Fibroblast of skin of right quadriceps (primary cell): ENCODE measurements at regions not wholly inside any gene's neighbourhood (a gene's known extent, or its start where the extent isn't known, plus 50 kb on each side); places are given as distances from the start of the nearest gene placed in this dataset.
A peak's percentile ranks its signal among the peaks of the same experiment; 100 is the strongest.
"Not testable (repeated sequence)": the region's sequence is repeated elsewhere in the genome, so short reads cannot be mapped to it uniquely, and the experiment has no call there.

Experiments
- DNase-seq: peaks from one replicate; pipeline ENCODE4 v3.0.0-alpha.2; 2013

- no peak for DNase-seq
Observed at GRCh38 chr2:182550234-182550633, 123.4 kb upstream of the PDE1A start.

GRCh38 chr2:182552232-182552631, 125.4 kb upstream of the PDE1A start:
- DNase-seq = not testable (repeated sequence)

GRCh38 chr2:182552785-182553184, 125.9 kb upstream of the PDE1A start:
- DNase-seq = not testable (repeated sequence)

GRCh38 chr2:182553483-182553882, 126.6 kb upstream of the PDE1A start:
- DNase-seq = no peak

- no peak for DNase-seq
Observed at GRCh38 chr2:182554950-182555349, 128.1 kb upstream of the PDE1A start.

- peak; percentile 6 for DNase-seq
Observed at GRCh38 chr2:182558564-182558963, 131.7 kb upstream of the PDE1A start.

- DNase-seq = peak; percentile 16
Observed at GRCh38 chr2:182559623-182560022, 132.8 kb upstream of the PDE1A start.

GRCh38 chr2:182565911-182566567, 139.2 kb upstream of the PDE1A start:
- no peak for DNase-seq

- no peak for DNase-seq
Observed at GRCh38 chr2:182573553-182573952, 142.5 kb upstream of the DNAJC10 start.

- no peak for DNase-seq
Observed at GRCh38 chr2:182577816-182578215, 138.2 kb upstream of the DNAJC10 start.

GRCh38 chr2:182581196-182581935, 134.7 kb upstream of the DNAJC10 start:
- DNase-seq = no peak

GRCh38 chr2:182584462-182584861, 131.6 kb upstream of the DNAJC10 start:
- DNase-seq = no peak

GRCh38 chr2:182585001-182585400, 131.1 kb upstream of the DNAJC10 start:
- DNase-seq = no peak

GRCh38 chr2:182585430-182585829, 130.6 kb upstream of the DNAJC10 start:
- no peak for DNase-seq

GRCh38 chr2:182586426-182586825, 129.6 kb upstream of the DNAJC10 start:
- no peak for DNase-seq

- DNase-seq = peak; percentile 94
Observed at GRCh38 chr2:182587831-182588230, 128.2 kb upstream of the DNAJC10 start.

- no peak for DNase-seq
Observed at GRCh38 chr2:182589121-182589520, 126.9 kb upstream of the DNAJC10 start.

- DNase-seq = no peak
Observed at GRCh38 chr2:182591774-182592173, 124.3 kb upstream of the DNAJC10 start.

- DNase-seq = peak; percentile 7
Observed at GRCh38 chr2:182592691-182593393, 123.2 kb upstream of the DNAJC10 start.

- DNase-seq = peak; percentile 90
Observed at GRCh38 chr2:182593394-182593975, 122.6 kb upstream of the DNAJC10 start.

- peak; percentile 55 for DNase-seq
Observed at GRCh38 chr2:182594286-182594685, 121.8 kb upstream of the DNAJC10 start.

- DNase-seq = no peak
Observed at GRCh38 chr2:182595650-182596049, 120.4 kb upstream of the DNAJC10 start.

- DNase-seq = no peak
Observed at GRCh38 chr2:182597570-182598295, 118.3 kb upstream of the DNAJC10 start.
